Skeletal muscle cell (primary cell): ENCODE measurements at regions not wholly inside any gene's neighbourhood (a gene's known extent, or its start where the extent isn't known, plus 50 kb on each side); places are given as distances from the start of the nearest gene placed in this dataset.

Experiments
- DNase-seq: peaks from one replicate; pipeline ENCODE4 v3.0.0-alpha.2; 2010; ENCODE audit warnings: low read depth
- H3K4me3 ChIP-seq: 2 replicates; pipeline ENCODE4 v1.5.1; 2011; ENCODE audit warnings: low read depth, mild to moderate bottlenecking, control low read depth, low read length, moderate library complexity

GRCh38 chr3:117447419-117447818 lies 737.8 kb downstream of the TUSC7 start:
- no peak overlapping the region for H3K4me3 ChIP-seq
- no peak for DNase-seq

GRCh38 chr3:117450026-117450425 lies 740.4 kb downstream of the TUSC7 start:
- no peak for DNase-seq
- H3K4me3 ChIP-seq, result no peak overlapping the region

- no peak for DNase-seq
- no peak overlapping the region for H3K4me3 ChIP-seq
Measured at GRCh38 chr3:117454254-117454653, 744.7 kb downstream of the TUSC7 start.

GRCh38 chr3:117454908-117455307 lies 745.3 kb downstream of the TUSC7 start:
- DNase-seq, result no peak

GRCh38 chr3:117455782-117456181 lies 746.2 kb downstream of the TUSC7 start:
- H3K4me3 ChIP-seq, result no peak overlapping the region
- DNase-seq, result no peak

More at GRCh38 chr3:117454908-117455307, 745.3 kb downstream of the TUSC7 start:
- no peak overlapping the region for H3K4me3 ChIP-seq

GRCh38 chr3:117463276-117464115 lies 753.9 kb downstream of the TUSC7 start:
- DNase-seq, result no peak

GRCh38 chr3:117471831-117472230 lies 762.3 kb downstream of the TUSC7 start:
- no peak overlapping the region for H3K4me3 ChIP-seq
- DNase-seq, result no peak

More at GRCh38 chr3:117463276-117464115, 753.9 kb downstream of the TUSC7 start:
- no peak overlapping the region for H3K4me3 ChIP-seq

- DNase-seq, result no peak
- no peak overlapping the region for H3K4me3 ChIP-seq
Measured at GRCh38 chr3:117473981-117474538, 764.5 kb downstream of the TUSC7 start.

- no peak for DNase-seq
- H3K4me3 ChIP-seq, result no peak overlapping the region
Measured at GRCh38 chr3:117476572-117476971, 767.0 kb downstream of the TUSC7 start.

GRCh38 chr3:117477214-117477755 lies 767.7 kb downstream of the TUSC7 start:
- no peak overlapping the region for H3K4me3 ChIP-seq
- no peak for DNase-seq

- H3K4me3 ChIP-seq, result no peak overlapping the region
- DNase-seq, result no peak
Measured at GRCh38 chr3:117479095-117479494, 769.5 kb downstream of the TUSC7 start.

- no peak overlapping the region for H3K4me3 ChIP-seq
- DNase-seq, result no peak
Measured at GRCh38 chr3:117480525-117480924, 770.9 kb downstream of the TUSC7 start.

- no peak overlapping the region for H3K4me3 ChIP-seq
- no peak for DNase-seq
Measured at GRCh38 chr3:117480972-117481371, 771.4 kb downstream of the TUSC7 start.

- no peak overlapping the region for H3K4me3 ChIP-seq
- no peak for DNase-seq
Measured at GRCh38 chr3:117483839-117484238, 774.3 kb downstream of the TUSC7 start.

- no peak overlapping the region for H3K4me3 ChIP-seq
- no peak for DNase-seq
Measured at GRCh38 chr3:117485841-117486240, 776.3 kb downstream of the TUSC7 start.

GRCh38 chr3:117486719-117487716 lies 777.4 kb downstream of the TUSC7 start:
- no peak for DNase-seq
- no peak overlapping the region for H3K4me3 ChIP-seq

GRCh38 chr3:117488983-117489382 lies 779.4 kb downstream of the TUSC7 start:
- no peak for DNase-seq
- no peak overlapping the region for H3K4me3 ChIP-seq

- H3K4me3 ChIP-seq, result no peak overlapping the region
- no peak for DNase-seq
Measured at GRCh38 chr3:117489663-117490079, 780.1 kb downstream of the TUSC7 start.

GRCh38 chr3:117490716-117491115 lies 781.1 kb downstream of the TUSC7 start:
- no peak overlapping the region for H3K4me3 ChIP-seq
- no peak for DNase-seq

GRCh38 chr3:117495620-117496019 lies 786.0 kb downstream of the TUSC7 start:
- no peak for DNase-seq
- H3K4me3 ChIP-seq, result no peak overlapping the region
